Calu3 (cell line): ENCODE measurements at regions not wholly inside any gene's neighbourhood (a gene's known extent, or its start where the extent isn't known, plus 50 kb on each side); places are given as distances from the start of the nearest gene placed in this dataset.

ENCODE experiments used
- BruUV-seq: library from RNA; stranded (reverse); fragments of 400-500 nt; replicated peaks from 2 replicates; lab custom pipeline; 2021; lab: Mats Ljungman, UMichigan
- CTCF ChIA-PET: fragments of 300-600 bp; sonication (Branson Sonifier 250); formaldehyde crosslinking; loops from one replicate; lab custom pipeline; 2022; ENCODE audit warnings: antibody characterized with exemption; lab: Charles Lee
- DNase-seq: peaks from one replicate; pipeline ENCODE4 v3.0.0; 2022
- H3K27ac Mint-ChIP-seq: one replicate; pipeline ENCODE4 v1.8.0; 2022; ENCODE audit warnings: mixed read lengths; ENCODE audit not compliant: unreplicated experiment
- H3K27me3 Mint-ChIP-seq: one replicate; pipeline ENCODE4 v1.8.0; 2022; ENCODE audit warnings: mixed read lengths; ENCODE audit not compliant: unreplicated experiment
- H3K36me3 Mint-ChIP-seq: one replicate; pipeline ENCODE4 v1.8.0; 2022; ENCODE audit warnings: mild to moderate bottlenecking, moderate library complexity, mixed read lengths; ENCODE audit not compliant: insufficient read depth, unreplicated experiment
- H3K4me1 Mint-ChIP-seq: one replicate; pipeline ENCODE4 v1.8.0; 2022; ENCODE audit warnings: mild to moderate bottlenecking, low read depth, mixed read lengths; ENCODE audit not compliant: unreplicated experiment
- H3K4me3 Mint-ChIP-seq: one replicate; pipeline ENCODE4 v1.8.0; 2022; ENCODE audit warnings: mild to moderate bottlenecking, low read depth, moderate library complexity, mixed read lengths; ENCODE audit not compliant: unreplicated experiment
- H3K9me3 Mint-ChIP-seq: one replicate; pipeline ENCODE4 v1.8.0; 2022; ENCODE audit warnings: low read depth, mixed read lengths; ENCODE audit not compliant: unreplicated experiment
- intact Hi-C: fragments of 100-400 bp; cut with micrococcal nuclease; formaldehyde crosslinking; loops from one replicate; pipeline ENCODE4 v1.10.0; 2022; ENCODE audit not compliant: unreplicated experiment
- TF ChIP-seq, protein P1 (sequence below): fragments of 200-600 bp; IDR thresholded peaks from one replicate; pipeline ENCODE4 v1.8.0; 2022; ENCODE audit warnings: antibody characterized with exemption; ENCODE audit not compliant: unreplicated experiment

DNA sequence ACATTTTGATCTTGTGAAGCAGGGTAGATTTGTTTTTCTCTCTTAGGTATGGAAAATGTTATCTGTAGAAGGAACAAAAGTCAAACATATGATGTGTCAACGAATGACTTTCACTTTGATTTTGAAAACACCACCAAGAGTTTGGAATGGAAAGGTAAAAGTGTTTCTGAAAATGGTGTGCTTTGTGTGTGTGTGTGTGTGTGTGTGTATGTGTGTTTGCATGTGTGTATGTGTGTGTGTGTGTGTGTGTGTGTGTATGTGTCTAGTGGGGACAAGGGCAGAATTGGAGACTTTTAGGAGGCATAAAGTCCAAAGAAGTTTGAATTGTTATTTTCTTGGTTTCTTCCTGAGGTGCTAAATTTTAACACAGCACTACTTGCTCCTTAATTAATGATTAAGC, 115.4 kb upstream of the PRKCQ start:
- Mint-ChIP-seq H3K27ac (no peak overlapping the region), H3K9me3 (no peaks in the 10 kb centered on the region), H3K4me3 (no peak overlapping the region), H3K4me1 (peaks cover 9% of the 10 kb centered on the region), H3K36me3 (no peaks in the 10 kb centered on the region), H3K27me3 (no peaks in the 10 kb centered on the region)
- BruUV-seq: no TSS peak
- intact Hi-C loops: no loop called here
- CTCF ChIA-PET: interaction anchor here (0.8 kb wide), 1 partner anchor 41 kb away, joined by 3 read pairs; no protein-coding TSS in a partner anchor
- TF ChIP-seq, protein P1, sequence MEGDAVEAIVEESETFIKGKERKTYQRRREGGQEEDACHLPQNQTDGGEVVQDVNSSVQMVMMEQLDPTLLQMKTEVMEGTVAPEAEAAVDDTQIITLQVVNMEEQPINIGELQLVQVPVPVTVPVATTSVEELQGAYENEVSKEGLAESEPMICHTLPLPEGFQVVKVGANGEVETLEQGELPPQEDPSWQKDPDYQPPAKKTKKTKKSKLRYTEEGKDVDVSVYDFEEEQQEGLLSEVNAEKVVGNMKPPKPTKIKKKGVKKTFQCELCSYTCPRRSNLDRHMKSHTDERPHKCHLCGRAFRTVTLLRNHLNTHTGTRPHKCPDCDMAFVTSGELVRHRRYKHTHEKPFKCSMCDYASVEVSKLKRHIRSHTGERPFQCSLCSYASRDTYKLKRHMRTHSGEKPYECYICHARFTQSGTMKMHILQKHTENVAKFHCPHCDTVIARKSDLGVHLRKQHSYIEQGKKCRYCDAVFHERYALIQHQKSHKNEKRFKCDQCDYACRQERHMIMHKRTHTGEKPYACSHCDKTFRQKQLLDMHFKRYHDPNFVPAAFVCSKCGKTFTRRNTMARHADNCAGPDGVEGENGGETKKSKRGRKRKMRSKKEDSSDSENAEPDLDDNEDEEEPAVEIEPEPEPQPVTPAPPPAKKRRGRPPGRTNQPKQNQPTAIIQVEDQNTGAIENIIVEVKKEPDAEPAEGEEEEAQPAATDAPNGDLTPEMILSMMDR: no peak
- no peak for DNase-seq

DNA sequence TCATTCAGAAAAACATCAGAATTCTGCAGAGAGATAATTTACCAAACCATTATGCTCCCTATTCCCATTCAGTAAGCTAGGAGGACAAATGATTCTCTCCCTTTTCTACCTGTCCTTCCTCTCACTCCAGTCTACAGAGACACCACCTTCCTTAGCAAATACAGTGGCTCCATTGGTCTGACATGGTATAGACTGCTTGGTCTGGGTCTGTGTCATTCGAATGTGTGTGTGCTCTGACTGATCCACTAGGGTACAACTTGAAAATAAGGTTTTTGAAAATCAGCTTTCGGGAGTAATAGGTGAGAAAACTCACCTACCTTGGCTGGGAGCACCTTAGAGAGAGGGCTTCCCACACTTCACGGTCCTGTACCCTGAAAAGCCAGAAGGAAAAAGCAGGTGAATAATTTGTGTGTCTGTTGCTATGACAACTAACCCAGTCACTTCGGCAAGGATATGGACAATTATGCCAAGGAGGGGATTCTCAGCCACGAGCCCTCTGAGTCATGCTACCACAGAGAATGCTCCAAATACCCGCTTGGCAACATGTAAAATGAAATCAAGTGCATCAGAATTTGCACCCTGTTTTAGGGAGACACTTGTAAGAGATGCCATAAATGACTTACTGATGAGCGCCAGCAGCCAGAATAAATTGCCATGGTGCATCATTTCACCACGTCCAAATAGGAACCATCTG, 114.5 kb upstream of the PRKCQ start:
- DNase-seq: no peak
- no TSS peak for BruUV-seq
- TF ChIP-seq, protein P1: no peak
- intact Hi-C loops: no loop called here
- H3K4me1 Mint-ChIP-seq: peaks cover 9% of the 10 kb centered on the region
- no peaks in the 10 kb centered on the region for H3K36me3 Mint-ChIP-seq
- H3K4me3 Mint-ChIP-seq: no peak overlapping the region
- H3K27me3 Mint-ChIP-seq: no peaks in the 10 kb centered on the region
- no peaks in the 10 kb centered on the region for H3K9me3 Mint-ChIP-seq
- CTCF ChIA-PET: no interaction called here
- H3K27ac Mint-ChIP-seq: no peak overlapping the region

DNA sequence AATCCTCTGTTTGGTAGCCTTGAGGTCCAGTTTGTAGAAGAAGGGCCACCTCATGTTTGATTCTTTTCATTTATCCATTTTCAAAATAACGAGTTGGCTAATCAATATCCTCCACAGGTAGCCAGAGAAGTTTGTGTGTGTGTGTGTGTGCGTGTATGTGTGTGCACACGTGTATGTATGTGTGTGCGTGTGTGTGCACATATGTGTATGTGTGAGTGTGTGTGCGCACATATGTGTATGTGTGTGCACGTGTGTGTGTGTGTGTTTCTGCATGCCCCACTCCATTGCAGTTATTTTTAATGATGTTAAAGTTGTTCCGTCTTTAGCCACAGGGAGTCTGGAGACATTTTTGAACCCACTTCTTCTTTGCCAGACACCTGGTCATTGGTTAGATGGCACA, 112.8 kb upstream of the PRKCQ start:
- no peaks in the 10 kb centered on the region for H3K36me3 Mint-ChIP-seq
- CTCF ChIA-PET: no interaction called here
- no peak for DNase-seq
- H3K4me3 Mint-ChIP-seq: no peak overlapping the region
- H3K4me1 Mint-ChIP-seq: peaks cover 9% of the 10 kb centered on the region
- H3K9me3 Mint-ChIP-seq: no peaks in the 10 kb centered on the region
- no peak overlapping the region for H3K27ac Mint-ChIP-seq
- no peaks in the 10 kb centered on the region for H3K27me3 Mint-ChIP-seq
- intact Hi-C loops: no loop called here
- BruUV-seq: no TSS peak
- TF ChIP-seq, protein P1: no peak

DNA sequence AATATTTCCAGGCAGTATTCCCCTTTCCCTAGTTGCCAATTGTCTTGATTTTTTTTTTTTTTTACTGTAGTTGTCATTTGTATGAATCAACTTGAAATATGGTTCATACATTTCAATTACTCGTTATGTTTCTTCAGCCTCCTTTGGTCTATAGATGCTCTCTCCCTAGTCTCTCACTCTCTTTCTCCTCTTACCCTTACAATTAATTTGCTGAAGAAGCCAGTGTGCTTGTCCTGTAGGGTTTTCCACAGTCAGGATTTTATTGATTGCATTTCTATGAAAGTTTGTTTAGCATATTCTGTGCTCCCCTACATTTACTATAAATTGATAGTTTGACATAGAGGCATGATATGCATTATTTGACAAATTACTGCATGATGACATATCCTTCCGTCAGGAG, 112.0 kb upstream of the PRKCQ start:
- Mint-ChIP-seq H3K4me1 (peaks cover 9% of the 10 kb centered on the region), H3K27me3 (no peaks in the 10 kb centered on the region), H3K4me3 (no peak overlapping the region), H3K36me3 (no peaks in the 10 kb centered on the region), H3K27ac (no peak overlapping the region), H3K9me3 (no peaks in the 10 kb centered on the region)
- no TSS peak for BruUV-seq
- CTCF ChIA-PET: no interaction called here
- no peak for DNase-seq
- intact Hi-C loops: no loop called here
- TF ChIP-seq, protein P1: no peak
